Stimulated activated CD4-positive, alpha-beta T cell treated with anti-CD3 and anti-CD28 coated beads, TNF-alpha, amount 100 ng/mL, for 24 hours (primary cell): ENCODE measurements at regions not wholly inside any gene's neighbourhood (a gene's known extent, or its start where the extent isn't known, plus 50 kb on each side); places are given as distances from the start of the nearest gene placed in this dataset.

Source experiments
- DNase-seq, 3 experiments: peaks; one replicate each; pipeline ENCODE4 v3.0.0-alpha.2; 2020; ENCODE audit warnings: low read depth in 3 of 3

DNA sequence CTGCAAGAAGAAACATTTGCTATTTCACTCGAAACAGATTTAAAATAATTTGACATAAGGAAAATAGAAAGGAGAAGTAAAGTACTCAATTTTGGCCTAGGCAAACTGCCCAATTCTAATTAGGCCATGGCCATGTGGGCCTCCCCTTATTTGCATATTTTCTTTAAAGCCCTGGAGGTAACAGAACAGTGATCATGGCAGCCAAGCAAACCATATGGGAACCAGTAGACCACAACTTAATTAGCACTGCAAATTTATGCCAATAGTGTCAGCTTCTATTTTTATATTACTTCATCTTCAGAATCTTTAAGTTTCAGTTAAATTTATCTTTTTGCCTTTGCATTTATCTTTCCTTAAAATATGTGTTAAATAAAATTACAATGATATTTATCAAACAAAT lies 63.3 kb upstream of the THSD7A start:
- DNase-seq = no peak

DNA sequence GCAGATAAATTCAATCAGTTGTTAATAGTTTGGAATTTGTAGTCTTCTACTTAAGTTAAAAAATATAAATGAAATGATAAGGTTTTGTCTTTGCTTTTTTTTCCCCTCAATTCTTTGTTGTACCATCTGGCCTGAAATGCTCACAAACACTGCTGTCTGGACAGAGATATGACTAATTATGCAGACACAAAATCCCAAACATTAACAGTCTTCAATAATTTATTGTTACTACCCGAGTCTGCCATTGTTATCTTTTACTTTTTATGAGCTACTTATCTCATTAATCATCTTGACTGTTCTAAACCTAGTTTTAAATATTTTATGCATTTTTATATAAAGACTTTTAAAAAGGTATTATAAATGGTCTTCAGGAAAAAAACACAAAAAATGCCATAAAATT lies 64.7 kb upstream of the THSD7A start:
- no peak for DNase-seq

DNA sequence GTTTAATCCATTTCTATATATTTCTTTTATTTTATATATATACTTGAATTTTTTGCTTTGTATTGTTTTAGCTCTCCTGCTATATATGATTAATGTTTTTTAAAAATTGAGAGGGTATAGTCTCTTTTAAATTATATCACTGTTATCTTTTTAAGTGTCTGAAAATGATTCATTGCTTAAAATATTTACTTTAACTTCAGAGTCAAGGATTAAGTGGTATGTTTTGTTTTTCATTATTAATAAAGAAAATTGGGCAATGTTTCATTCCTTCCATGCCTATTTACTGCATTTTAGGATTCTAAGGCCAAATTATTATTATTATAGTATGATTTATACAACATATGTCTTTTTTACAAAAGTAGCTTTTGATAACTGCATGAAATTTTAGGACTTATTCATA lies 67.2 kb upstream of the THSD7A start:
- DNase-seq = no peak

DNA sequence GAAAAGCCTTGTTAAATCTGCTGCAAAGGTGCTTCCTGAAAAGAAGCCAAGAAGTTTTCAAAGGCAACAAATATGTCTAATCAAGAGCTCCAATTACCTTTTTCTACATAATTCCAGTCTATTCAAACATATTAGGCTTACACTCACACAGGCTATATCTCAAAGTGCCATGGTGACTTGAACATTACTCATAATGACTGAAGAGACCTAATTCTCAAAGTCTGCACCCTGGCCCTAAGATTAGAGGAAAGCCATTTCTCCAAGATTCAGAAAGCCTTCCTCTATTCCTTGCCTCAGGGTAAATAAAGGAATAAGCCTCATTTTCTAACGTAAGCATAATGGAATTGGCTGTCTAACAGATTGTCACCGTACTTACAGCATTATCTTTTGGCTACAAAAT lies 78.3 kb upstream of the THSD7A start:
- no peak for DNase-seq

DNA sequence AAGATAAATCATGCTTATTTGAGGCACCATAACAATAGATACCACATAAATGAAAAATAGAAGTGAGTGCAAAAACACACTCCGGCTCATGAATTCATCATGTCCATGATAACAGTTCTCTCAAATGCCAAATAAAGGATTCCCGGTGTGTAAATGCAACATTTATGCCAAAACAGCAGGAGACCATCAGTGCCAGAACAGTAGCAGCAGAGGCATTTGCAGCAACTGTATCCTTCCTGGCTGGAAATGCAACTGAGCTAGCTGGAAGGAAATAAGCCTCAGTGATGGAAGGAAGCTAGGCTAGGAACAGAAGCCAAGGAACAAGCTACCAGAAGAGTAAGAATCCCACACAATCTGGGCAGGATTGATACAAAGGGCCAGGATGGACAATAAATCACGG lies 79.9 kb upstream of the THSD7A start:
- DNase-seq = no peak

DNA sequence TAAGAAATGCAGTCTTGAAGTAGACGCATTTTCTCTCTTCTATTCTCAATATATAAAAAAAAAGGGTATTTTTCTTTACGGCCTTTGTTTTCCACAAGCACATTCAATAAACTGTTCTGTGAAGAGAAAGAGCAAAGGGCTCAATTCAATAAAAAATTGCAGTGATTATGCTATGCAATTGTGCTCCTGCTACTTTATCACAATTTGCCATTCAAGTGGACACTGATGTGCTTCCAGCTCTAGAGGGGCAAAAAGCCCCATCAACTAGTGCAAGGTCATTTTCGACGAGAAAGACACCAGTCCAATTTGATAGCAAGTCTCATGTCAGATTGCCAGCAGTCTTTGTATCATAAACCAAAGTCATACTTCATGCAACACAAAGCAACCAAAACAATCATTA lies 82.6 kb upstream of the THSD7A start:
- no peak for DNase-seq

DNA sequence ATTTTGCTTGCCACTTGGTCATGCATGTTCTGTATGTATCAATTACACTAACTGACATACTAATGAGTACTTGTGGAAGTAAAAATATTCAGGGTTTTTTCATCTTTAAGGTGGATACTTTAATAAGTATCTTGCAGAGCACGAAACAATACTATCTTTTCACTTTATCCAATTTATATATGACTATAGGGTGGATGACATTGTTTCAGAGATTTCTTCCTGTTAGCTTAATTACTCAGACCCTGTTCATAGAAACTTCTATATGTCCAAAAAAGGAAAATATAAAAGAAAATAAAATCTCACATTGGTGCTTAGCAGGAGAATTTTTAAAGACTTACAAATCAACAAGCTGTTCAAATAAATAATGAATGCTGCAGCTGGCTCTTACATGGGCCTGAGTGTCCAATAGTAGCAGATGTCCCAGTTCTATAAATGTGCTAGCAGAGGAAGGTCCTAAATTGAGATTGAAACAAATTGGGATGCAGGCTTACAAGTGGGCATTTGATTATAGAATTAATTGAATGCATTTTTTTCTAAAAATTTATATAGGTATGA lies 91.5 kb upstream of the THSD7A start:
- no peak for DNase-seq

DNA sequence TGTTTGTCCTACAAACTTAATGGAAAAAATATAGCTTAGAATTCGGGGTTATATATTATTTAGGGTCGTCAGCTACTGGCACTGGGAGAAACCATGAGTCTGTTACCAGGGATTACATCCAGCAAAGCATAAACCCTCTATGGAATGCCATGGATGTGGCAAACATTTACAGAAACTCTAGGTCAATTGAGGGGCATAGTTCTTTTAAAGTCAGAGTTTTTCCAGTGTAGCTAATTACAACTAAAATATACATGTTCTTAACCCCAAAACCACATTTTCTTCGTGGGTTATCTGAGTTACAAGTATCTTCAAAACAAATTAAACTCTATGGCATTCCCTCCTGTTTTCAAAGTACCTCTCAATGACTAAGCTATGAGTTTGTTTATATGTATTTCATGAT lies 99.3 kb upstream of the THSD7A start:
- no peak for DNase-seq

DNA sequence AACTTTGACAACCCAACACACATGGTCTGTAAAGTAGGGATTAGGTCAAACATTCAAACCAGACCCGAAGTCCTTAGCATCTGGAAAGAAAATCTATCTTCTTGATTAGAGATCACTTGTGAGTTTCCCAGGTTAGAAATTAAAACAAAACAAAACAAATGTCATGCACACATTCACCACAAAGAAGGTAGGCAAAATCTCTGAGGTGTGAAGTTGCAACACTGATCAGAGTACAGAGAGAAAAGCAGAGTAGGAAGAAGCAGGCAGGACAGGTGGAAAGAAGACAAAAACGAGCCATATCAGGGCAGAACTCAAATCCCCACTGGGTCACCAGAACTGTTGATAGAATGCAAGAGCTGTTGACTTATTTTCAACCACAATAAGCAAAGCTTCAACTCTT lies 102.8 kb upstream of the THSD7A start:
- DNase-seq = no peak

DNA sequence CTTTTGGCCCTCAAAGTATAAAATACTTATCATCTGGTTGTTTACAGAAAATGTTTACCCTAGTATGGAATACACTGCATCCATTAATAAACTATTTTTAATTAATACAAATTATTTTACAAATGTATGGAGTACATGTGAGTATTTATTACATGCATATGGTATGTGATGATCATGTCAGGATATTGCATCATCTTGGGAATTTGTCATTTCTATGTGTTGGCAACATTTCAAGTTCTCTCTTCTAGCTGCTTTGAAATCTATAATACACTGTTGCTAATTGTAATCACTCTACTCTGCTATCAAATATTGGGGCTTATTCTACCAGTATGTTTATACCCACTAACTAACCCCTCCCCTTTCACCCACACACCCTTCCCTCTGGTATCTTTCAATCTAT lies 103.9 kb upstream of the THSD7A start:
- no peak for DNase-seq

DNA sequence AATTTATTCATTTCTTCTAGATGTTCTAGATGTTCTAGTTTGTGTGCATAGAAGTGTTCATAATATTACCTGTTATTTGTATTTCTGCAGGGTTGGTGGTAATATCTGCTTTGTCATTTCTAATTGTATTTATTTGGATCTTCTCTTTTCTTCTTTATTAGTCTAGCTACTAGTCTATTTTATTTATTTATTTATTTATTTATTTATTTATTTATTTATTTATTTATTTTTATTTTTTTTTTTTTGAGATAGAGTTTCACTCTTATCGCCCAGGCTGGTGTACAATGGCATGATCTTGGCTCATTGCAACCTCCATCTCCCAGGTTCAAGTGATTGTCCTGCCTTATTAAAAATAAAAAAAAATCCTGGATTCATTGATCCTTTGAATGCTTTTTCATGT lies 114.8 kb upstream of the THSD7A start:
- DNase-seq = no peak

DNA sequence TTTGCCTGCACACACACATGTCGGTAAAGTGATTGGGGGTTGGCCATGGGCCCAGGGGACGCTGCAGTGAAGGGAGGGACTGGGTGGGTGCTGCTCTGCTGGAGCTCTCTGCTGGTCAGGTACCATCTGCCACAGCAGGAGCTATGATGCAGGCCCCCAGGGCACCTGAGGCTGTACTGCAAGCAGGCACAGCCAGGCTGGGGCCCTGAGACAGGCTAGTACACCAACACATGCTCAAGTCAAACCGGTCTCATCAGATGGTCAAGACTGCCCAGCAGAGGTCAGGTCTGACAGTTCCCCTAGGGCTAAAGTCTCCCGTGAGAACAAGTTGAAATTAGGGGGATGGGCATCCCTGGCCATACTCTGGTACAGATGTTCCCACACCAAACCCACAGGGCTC lies 118.3 kb upstream of the THSD7A start:
- no peak for DNase-seq

DNA sequence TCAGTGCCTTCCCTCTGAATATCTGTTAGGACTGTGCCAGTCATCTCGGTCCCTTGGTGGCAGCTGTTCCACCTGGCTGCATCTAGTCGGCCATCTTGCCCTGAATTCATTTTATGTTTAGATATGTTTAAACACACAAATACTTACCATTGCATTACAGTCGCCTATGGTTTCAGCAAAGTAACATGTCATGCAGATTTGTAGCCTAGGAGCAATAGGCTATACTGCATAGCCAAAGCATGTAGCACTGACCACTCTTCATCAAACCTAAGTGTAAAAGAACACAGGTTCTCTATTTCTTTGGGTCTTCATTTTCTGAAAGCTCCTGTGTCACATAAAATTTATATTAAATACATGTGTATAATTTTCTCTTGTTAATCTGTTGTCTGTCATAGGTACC lies 118.9 kb upstream of the THSD7A start:
- no peak for DNase-seq

DNA sequence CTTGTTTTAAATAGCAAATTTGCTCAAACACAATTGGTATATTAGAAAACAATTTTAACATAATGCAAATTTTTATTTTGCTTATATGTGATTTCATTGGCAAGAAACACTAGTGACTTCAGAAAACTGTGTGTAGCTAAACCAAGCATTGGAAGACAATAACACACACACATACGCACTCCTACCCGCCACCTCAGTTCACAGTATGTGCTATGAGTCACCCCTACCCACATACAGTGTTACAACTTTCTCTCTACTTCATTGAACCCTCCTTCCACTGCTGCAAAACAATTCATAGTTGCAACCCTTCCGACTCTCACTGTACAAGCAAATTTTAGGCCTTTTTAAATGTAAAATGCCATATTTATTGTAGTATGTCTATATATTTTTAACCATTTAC lies 119.9 kb upstream of the THSD7A start:
- DNase-seq = no peak

DNA sequence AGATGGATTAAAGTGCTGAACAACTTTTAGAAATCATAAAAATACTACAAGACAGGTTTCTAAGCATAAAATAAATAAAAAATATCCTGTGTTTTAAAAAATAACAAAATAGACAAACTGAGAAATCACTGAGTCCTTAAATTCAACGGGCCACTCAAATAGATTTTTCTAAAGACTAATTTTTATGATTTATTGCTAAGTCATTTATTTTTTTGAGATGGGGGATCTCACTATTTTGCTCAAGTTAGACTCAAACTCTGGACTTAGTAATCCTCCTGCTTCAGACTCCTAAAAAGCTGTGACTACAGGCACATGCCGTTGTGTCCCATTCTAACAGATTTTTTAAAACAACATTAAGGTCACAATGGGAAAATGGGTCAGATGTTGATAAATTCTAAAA lies 121.0 kb upstream of the THSD7A start:
- no peak for DNase-seq

DNA sequence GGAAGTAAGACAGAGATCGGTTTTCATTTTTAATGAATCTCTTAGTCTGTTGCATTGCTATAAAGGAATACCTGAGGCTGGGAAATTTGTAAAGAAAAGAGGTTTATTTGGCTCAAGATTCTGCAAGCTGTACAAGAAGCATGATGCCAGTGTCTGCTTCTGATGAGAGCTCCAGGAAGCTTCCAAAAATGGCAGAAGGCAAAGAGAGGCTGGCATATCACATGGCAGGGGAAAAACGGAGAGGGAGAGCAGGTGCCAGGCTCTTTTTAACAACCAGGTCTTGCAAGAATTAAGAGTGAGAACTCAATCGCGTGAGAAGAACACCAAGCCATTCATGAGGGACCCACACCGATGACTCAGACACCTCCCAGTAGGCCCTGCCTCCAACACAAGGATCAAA lies 125.0 kb upstream of the THSD7A start:
- DNase-seq = no peak

DNA sequence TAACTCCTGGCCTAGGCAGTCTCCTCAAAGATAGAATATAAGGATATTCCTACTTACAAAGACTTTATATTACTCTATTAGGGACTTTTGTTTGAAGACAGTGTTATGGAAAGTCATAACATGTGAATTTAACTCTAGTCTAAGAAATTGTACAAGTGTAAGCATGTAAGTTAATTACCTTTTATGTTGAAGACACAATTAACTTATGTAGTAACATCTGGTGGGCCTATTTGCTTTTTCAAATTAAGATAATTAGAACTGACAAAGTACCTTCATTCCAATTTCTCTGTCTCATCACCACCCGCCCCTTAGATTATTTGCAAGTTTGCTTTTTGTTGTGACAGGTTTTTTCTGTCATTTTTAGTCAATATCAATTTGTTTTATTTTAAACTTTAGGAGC lies 126.0 kb upstream of the THSD7A start:
- DNase-seq = no peak

DNA sequence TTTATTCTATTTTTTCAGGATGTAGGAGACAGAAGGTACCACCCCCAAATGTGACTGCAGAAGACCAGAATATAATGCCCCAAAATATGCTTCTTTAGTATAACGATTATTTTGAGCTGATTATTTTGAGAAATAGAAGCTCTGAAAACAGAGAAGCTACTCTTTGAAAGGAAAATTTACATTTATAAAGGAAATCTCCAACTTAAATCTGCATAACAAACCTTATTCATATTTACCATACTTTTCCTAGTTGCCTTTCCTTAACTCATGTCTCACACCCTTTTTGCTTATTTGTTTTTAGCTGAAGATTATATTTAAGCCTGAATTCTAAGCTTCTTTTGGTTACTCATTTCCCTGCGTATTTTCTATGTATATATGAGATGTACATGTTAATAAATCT lies 127.1 kb upstream of the THSD7A start:
- no peak for DNase-seq

DNA sequence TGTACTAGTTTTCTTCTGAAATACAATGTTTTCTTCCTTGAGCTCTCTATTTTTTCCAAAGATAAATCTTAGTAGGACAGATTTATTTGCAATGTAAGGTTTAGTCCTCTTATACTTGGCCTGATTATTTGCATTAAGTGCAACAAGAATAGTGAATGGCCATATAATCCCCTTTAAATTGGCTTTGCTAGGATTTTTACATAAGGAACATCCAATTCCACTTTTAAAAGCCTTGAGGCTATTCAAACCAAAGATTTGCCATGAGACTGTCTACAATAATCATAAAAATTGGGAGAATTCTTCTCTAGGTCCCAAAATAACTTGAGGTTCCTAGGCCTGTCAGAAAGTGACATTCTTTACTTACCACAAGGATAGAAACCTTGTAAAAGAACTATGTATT lies 128.6 kb upstream of the THSD7A start:
- no peak for DNase-seq

DNA sequence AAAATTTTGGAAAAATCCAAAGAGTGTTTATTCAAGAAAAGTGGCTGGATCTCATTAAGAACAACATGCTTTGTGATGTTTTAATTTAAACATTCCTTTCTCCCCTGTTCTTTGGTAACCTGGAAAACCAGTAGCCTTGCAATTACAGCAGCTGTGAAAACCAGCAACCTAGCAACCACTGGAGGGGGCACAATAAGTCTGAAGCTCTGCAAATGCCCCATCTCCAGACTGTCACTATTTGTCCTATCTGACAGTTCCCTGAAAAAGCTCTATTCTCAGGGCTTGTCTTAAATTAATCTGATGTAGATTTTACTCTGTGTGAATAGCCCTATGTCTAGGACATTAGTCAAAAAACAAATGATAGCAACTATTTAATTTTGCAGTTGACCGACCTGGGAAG lies 137.6 kb upstream of the THSD7A start:
- no peak for DNase-seq

DNA sequence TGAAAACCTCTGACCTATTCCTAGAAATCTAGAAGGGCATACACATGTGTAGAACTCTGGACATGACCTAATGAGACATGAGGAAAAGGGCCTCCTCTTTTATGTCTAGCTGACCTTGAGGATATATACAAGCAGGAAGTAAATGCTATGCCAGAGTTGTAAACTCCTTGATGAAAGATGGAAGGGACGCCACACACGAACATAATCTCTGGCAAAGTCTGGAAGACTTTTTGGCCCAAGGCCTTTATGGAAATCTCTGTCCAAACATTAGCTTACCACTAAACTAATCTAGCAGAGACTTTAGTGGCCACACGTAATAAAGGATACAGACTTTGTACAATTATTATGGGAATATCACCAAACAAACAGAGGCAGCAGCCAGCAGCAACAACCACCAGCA lies 138.1 kb upstream of the THSD7A start:
- DNase-seq = no peak

DNA sequence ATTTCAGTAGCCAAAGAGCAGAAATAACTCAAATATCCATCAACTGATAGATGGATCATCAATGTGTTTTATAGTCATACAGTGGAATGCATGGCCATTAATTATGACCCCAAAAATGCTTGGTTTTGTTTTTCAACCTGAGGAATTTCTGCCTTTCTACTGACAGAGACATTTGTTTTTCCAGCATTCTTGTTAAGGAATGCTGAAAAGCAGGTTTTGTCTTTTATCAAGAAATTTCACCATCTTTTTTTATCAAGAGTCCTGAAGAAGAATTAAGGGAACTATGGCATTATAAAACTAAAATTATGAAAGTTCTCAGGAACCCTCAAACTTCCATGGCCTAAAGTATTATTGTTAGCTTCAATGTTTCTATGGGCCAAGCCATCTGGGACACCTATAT lies 153.4 kb upstream of the THSD7A start:
- DNase-seq = no peak

DNA sequence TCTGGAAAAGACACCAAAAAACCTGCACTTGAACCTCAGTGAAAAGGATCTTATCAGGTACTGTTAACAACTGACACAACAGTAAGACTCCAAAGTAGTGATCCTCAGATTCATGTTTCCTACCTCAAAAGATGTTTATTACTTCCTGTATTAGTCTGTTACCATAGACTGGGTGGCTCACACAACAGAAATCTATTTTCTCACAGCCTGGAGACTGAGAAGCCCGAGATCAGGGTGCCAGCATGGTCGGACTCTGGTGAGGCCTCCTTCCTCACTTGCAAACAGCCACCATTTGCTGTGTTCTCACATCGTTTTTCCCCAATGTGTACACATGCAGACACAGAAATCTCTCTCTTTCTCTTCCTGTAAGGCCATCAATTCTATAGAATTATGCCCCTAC lies 154.0 kb upstream of the THSD7A start:
- DNase-seq = no peak

DNA sequence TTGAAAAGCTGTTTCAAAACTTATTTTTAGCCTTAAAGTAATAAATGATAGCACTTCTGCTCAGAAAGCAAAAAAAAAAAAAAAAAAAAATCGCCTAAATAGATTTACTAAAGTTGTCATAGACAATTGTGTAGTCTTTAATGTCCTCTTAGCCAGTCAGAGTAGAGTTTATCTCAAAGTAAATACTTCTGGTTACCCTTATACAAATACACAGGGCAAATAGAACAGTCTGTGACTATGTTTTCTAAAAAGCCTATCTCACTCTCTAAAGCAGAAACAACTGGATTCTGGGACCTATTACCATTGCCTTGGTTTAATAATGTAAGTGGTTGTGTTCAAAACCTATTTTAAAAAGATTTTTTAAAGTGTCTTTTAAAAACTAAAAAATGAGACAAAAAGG lies 156.2 kb upstream of the THSD7A start:
- DNase-seq = no peak

DNA sequence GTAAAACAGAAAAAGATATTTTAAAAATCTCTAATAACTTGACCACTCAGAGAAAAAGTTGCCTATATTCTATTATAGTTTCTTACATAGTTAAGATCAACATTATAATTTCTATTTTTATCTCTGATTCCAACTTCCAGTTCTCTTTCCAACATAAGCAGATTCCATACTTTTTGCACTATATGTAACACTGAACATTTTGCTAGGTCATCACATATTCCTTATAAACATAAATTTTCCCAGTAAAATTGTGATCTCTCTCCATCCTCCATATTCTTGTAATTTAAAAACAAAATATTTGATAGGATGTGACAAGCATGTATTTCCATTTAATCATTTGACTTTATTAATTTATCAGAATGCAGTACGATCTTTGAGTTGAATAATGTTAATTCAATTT lies 170.4 kb upstream of the THSD7A start:
- no peak for DNase-seq
